ENCODE measurements at regions not wholly inside any gene's neighbourhood (a gene's known extent, or its start where the extent isn't known, plus 50 kb on each side); places are given as distances from the start of the nearest gene placed in this dataset.

- DNase-seq: no peak
Measured at GRCh38 chr15:99511866-99512661, 53.7 kb upstream of the MEF2A start.

- no peak for DNase-seq
Measured at GRCh38 chr15:99514306-99514705, 51.5 kb upstream of the MEF2A start.
